ENCODE measurements at regions not wholly inside any gene's neighbourhood (a gene's known extent, or its start where the extent isn't known, plus 50 kb on each side); places are given as distances from the start of the nearest gene placed in this dataset.
"Not testable (repeated sequence)": the region's sequence is repeated elsewhere in the genome, so short reads cannot be mapped to it uniquely, and the experiment has no call there.

DNA sequence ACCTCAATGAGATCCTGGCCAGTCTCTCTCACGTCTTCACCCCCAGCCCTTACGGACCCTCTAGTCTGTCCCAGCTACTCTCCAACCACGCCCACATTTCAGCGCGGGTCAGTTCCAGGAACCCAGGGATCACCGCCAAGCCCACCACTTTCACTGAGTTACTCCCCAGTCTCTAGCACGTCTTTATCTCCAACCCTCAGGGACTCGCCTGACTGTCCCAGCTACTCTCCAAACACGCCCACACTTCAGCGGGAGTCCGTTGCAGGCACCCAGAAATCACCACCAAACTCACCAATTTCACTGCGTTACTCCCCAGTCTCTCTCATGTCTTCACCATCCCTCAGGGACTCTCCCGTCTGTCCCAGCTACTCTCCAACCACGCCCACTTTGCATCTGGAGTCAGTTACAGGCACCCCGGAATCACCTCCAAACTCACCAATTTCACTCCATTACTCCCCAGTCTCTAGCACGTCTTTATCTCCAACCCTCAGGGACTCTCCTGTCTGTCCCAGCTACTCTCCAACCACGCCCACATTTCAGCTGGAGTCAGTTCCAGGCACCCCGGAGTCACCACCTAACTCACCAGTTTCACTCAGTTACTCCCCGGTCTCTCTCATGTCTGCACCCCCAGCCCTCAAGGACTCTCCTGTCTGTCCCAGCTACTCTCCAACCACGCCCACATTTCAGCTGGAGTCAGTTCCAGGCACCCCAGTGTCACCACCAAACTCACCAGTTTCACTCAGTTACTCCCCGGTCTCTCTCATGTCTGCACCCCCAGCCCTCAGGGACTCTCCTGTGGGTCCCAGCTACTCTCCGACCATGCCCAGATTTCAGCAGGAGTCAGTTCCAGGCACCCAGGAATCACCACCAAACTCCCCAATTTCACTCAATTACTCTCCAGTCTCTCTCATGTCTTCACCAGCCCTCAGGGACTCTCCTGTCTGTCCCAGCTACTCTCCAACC, 336.8 kb downstream of the CWH43 start:
- not testable (repeated sequence) for DNase-seq, H3K9me3 Mint-ChIP-seq, H3K36me3 Mint-ChIP-seq, H3K4me1 Mint-ChIP-seq, H3K27me3 Mint-ChIP-seq, H3K4me3 Mint-ChIP-seq, H3K27ac Mint-ChIP-seq

DNA sequence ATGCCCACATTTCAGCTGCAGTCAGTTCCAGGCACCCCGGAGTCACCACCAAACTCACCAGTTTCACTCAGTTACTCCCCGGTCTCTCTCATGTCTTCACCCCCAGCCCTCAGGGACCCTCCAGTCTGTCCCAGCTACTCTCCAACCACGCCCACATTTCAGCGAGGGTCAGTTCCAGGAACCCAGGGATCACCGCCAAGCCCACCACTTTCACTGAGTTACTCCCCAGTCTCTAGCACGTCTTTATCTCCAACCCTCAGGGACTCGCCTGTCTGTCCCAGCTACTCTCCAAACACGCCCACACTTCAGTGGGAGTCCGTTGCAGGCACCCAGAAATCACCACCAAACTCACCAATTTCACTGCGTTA, 337.5 kb downstream of the CWH43 start:
- H3K9me3 Mint-ChIP-seq, H3K4me1 Mint-ChIP-seq, H3K27ac Mint-ChIP-seq, H3K36me3 Mint-ChIP-seq, H3K4me3 Mint-ChIP-seq, H3K27me3 Mint-ChIP-seq, DNase-seq: not testable (repeated sequence)

Data from activated naive CD8-positive, alpha-beta T cell treated with anti-CD3 and anti-CD28 coated beads for 36 hours (primary cell).